ENCODE measurements at regions not wholly inside any gene's neighbourhood (a gene's known extent, or its start where the extent isn't known, plus 50 kb on each side); places are given as distances from the start of the nearest gene placed in this dataset.
"Not testable (repeated sequence)": the region's sequence is repeated elsewhere in the genome, so short reads cannot be mapped to it uniquely, and the experiment has no call there.

DNA sequence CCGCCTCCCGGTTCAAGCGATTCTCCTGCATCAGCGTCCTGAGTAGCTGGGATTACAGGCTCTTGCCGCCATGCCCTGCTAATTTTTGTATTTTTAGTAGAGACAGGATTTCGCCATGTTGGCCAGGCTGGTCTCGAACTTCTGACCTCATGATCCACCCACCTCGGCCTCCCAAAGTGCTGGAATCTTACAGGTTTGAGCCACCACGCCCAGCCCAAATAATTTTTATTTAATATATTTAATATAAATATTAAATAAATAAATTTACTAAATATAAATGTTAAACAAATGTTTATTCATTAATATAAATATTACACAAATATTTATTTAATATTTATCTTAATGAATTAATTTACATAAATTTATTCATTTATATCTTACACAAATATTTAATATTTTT, 120.2 kb downstream of the SHOX start:
- DNase-seq (ENCODE audit: low spot score): no peak

DNA sequence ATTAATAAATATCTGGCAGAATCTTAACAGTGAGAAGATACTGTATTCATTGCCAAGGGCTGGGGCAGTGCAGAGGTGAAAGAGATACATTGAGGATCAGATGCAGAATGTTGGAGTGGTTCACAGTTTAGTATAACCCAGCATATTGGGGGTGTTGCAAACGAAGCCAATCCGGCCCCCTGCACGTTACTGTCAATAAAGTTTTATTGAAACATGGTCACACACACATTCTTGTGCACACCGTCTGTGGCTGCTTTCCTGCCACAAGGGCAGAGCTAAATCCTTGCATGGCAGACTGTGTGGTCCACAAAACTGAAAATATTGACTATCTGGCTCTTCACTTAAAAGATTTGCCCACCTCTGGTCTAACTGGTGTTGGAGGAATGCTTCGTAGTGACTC, 119.7 kb downstream of the SHOX start:
- DNase-seq (ENCODE audit: low spot score): no peak

DNA sequence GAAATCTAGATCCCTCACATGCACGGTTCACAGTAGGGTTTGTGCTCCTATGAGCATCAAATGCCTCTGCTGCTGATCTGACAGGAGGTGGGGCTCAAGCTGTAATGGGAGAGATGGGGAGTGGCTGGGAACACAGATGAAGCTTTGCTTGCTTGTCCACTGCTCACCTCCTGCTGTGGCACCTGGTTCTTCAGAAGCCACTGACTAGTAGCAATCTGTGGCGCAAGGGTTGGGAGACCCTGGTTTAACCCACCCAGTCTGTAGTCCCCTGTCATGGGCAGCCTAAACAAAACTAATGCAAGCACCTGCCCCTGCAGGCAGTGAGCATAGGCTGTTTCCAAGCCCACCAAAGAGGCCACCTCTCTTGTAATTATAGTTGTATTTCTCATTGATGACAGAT, 116.6 kb downstream of the SHOX start:
- no peak for DNase-seq (ENCODE audit: low spot score)

DNA sequence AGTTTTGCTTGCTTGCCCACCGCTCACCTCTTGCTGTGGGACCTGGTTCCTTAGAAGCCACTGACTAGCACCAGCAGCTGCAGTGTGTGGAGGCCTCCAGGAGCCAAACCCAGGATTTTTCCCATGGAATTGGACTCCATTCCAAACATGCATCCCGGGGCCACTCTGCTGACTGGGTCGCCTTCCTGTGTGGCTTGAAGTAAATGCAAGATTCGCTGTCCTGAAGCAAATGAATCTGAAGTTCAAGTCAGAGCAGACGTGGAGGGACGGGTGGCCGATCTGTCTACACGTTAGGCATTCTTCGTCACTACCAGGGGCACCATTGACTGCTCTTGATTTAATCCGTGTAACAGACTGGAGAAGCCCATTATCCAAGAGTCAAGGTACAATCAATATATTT, 109.0 kb downstream of the SHOX start:
- DNase-seq (ENCODE audit: low spot score): no peak

DNA sequence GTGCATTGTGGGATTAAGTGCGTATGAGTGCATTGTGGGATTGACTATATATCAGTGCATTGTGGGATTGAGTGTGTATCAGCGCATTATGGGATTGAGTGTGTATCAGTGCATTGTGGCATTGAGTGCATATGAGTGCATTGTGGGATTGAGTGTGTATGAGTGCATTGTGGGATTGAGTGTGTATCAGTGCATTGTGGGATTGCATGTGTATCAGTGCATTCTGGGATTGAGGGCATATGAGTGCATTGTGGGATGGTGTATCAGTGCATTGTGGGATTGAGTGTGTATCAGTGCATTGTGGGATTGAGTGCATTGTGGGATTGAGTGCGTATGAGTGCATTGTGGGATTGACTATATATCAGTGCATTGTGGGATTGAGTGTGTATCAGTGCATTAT, 106.4 kb downstream of the SHOX start:
- DNase-seq (ENCODE audit: low spot score): not testable (repeated sequence)

DNA sequence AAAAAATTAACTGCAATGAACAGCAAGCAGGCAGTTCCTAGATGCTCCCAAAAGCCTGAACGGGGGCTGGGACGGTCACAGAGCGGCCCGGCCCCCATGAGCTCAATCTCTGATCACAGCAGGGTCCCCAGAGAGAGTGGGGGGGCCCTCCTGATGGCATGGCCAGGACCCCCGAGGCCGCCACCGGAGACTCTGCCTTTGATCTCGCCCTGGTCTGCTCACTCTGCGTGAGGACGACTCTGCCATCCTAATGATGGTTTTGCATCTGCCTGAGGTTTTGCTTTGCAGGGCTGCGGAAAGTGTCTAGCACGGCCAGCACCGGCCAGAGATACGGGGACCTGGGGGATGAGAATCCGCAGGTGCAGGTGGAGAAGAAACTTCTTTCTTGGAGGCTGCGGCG, 103.8 kb downstream of the SHOX start:
- DNase-seq (ENCODE audit: low spot score): no peak

DNA sequence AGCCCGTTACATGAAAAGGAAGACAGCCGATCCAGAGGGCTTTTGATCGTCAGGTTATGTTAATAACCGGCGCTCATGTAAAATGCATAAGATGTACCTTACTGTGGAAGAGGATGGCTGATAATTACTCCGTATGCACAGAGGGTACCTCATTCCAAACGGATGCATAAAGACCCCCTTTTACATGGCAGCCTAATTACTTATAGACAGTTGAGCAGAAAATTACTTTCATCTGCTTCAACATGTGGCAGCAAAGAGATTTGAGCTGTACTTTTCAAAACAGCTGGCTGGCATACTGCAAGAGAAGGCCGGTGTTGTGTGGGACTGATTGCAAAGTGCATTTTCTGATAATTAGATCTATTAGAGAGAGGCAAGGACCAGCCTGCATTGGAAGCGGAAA, 103.4 kb downstream of the SHOX start:
- no peak for DNase-seq (ENCODE audit: low spot score)

DNA sequence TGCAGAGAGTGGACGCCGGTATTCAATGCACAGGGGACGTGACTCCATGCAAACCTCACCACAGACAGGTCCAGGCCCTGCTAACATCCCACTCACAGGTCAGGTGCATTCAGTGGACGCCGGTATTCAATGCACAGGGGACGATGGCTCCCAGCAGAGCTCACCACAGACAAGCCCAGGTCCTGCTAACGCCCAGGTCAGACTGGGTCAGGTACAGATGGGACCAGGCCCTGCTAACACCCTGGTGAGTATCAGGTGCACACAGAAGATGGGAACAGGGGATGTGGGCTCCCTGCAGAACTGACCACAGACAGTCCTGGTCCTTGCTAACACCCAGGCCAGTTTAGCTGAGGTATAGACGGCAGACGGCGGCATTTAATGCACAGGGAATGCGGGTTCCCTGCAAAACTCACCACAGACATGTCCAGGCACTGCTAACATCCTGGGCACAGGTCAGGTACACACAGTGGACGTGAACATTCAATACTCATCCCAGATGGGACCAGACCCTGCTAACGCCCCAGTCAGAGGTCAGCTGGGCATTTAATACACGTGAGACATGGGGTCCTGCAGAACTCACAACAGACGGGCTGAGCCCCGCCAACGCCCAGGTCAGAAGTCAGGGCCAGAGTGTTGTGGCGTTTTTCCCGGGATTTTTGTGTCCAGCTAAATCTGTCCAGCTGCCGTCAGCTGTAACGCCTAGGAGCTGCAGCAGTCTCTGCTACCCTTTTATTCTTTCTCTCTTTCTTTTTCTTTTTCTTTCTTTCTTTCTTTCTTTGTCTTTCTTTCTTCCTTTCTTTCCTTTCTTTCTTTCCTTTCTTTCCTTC, 99.2 kb downstream of the SHOX start:
- DNase-seq (ENCODE audit: low spot score): no peak

DNA sequence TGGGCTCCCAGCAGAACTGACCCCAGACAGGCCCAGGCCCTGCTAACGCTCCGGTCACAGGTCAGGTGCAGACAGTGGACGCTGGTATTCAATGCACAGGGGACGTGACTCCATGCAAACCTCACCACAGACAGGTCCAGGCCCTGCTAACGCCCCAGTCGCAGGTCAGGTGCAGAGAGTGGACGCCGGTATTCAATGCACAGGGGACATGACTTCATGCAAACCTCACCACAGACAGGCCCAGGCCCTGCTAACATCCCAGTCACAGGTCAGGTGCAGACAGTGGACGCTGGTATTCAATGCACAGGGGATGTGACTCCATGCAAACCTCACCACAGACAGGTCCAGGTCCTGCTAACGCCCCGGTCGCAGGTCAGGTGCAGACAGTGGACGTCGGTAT, 98.5 kb downstream of the SHOX start:
- DNase-seq (ENCODE audit: low spot score): not testable (repeated sequence)

DNA sequence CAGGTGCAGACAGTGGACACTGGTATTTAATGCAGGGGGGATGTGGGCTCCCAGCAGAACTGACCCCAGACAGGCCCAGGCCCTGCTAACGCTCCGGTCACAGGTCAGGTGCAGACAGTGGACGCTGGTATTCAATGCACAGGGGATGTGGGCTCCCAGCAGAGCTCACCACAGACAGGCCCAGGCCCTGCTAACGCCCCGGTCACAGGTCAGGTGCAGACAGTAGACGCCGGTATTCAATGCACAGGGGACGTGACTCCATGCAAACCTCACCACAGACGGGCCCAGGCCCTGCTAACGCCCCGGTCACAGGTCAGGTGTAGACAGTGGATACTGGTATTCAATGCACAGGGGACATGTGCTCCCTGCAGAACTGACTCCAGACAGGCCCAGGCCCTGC, 98.0 kb downstream of the SHOX start:
- DNase-seq (ENCODE audit: low spot score): not testable (repeated sequence)

DNA sequence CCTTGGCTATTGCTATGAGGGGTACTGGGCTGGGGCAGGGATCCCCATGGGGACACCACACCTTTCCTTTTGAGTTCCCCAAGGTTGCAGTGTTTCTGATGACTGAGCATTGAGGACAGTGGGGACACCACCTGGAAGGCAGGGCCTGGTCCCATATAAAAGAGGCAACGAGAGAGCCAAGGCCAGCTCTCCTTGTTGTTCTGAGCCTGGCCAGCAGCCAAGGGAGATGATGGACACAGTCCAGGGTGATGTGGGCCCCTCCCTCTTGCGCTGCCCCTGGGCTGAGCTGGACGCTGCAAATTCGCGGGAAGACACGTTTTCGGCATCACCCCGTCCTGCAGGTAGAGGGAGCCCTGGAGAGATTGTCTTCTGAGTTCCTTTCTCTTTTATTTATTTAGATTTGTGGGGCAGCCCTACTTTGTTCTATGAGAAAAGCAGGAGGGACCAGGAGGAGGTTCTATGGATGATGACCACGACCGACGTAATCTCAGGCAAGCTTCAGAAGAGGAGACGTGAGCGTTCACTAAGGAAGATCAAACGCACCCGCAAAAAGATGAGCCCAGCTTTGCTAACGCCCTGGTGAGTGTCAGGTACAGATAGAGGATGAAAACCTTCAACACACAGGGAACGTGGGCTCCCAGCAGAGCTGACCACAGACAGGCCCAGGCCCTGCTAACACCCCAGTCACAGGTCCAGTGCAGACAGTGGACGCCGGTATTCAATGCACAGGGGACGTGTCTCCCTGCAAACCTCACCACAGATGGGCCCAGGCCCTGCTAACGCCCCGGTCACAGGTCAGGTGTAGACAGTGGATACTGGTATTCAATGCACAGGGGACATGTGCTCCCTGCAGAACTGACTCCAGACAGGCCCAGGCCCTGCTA, 97.4 kb downstream of the SHOX start:
- DNase-seq (ENCODE audit: low spot score): peak; percentile 42

DNA sequence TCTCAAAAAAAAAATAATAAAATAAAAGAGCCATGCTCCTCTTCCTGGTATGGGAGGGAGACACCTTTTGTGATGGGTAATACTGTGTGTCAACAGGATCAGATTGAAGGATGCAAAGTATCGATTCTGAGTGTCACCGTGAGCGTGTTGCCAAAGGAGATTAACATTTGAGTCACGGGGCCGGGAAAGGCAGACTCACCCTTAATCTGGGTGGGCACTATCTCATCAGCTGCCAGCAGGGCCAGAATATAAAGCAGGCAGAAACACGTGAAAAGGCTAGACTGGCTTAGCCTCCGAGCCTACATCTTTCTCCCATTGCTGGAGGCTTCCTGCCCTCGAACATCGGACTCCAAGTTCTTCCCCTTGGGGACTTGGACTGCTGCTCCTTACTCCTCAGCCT, 95.4 kb downstream of the SHOX start:
- no peak for DNase-seq (ENCODE audit: low spot score)

DNA sequence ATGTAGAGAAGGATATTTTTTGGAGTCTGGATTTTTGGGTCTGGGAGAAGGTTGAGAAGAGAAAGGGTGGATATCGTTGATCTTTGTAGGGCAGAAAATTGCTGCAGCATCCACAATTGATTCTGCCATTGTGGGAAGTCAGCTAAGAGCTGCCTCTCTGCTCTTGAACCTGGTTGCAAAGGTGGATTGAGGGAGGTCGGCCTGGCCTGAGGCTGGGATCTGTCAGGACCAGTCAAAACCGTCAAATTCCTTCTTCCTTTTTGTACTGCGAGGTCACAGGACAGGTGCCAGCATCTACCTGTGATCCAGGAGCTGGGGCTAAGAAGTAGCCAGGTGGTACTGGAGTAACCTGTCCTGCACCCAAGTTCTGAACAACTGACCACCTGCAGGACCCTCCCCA, 93.7 kb downstream of the SHOX start:
- no peak for DNase-seq (ENCODE audit: low spot score)

DNA sequence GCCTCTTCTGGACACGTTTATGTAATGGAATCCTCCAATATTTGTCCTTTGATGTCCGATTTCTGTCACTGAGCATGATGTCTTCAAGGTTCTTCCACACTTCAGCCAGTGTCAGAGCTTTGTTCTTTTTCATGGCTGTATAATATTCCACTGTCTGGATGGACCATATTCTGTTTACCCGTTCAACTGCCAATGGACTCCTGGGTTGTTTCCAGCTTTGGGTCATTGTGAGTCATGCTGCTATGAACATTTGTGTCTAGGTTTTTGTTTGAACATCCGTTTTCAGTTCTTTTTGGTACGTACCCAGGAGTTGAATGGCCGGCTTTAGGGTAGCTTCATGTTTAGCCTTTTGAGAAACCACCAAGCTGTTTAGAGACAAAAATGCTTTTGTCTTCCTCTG, 93.2 kb downstream of the SHOX start:
- DNase-seq (ENCODE audit: low spot score): no peak

DNA sequence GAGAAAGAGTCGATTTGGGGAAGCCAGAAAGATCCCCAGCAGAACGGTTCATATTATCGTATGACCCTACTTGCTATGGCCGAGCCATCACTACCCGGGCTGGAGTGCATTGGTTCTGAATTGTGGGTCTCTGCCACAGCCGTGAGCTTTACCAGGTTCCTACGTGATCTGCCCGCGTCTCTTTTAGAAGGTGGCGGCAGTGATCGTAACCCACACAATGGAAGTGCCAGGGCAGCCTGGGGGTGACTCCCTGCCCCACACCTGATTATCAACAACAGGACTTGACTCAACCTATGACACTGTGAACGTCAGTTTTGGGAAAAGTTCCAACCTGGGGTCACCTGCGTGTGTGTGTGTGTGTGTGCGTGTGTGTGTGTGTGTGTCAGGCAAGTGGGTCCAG, 90.8 kb downstream of the SHOX start:
- DNase-seq (ENCODE audit: low spot score): no peak

DNA sequence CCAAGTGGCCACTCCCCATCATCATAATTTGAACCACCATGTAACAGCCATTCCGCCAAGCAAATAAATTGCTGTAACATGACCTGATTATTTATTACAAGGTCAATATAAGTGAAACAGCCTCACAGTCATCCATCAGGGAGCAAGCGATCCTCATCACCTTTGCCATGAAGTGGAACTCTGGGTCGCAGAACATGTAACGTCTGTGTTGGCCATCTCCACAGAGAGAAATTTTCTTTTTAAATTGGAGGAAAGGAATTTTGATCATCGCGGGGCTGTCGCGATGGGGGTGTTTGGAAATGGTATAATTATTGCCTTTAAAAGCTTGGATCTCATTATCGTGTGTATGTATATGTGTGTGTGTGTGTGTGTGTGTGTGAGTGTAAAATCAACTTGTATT, 90.2 kb downstream of the SHOX start:
- no peak for DNase-seq (ENCODE audit: low spot score)

DNA sequence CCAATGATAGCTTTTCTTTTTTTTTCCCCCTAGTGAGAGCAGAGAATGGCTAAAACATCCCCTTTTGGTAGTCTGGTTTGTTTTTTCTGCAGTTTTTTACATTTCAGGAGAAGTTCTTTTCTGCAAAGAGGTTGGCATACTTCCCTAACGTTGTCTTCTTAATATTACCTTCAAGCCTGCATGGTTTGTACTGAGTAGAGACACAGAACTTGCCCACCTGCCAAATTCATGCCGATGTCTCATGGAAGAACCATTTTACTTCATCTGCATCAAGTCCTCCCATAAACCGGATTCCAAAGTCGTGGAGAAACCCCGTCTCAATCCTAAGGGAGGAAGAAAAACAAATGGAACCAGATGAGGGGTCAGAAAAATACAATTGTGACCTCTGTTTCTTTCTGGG, 89.7 kb downstream of the SHOX start:
- no peak for DNase-seq (ENCODE audit: low spot score)

DNA sequence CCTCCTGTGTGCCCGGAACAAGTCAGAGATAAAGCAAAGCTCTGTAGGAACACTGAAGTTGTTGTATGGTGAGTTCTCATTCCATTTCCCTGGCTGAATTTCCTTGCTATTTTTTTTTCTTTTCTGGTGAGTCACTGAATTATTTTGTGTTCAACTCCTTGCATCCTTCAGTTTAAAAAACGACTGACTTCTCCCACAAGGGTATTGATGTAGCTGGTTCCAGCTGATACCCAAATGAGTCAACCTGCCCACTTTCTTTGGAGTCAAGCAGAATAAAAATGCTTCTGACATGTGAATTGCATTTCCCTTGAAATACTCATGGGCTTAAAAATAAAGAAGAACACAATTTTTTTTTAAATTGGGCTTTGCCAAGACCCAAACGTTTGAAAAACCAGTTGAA, 85.5 kb downstream of the SHOX start:
- no peak for DNase-seq (ENCODE audit: low spot score)

DNA sequence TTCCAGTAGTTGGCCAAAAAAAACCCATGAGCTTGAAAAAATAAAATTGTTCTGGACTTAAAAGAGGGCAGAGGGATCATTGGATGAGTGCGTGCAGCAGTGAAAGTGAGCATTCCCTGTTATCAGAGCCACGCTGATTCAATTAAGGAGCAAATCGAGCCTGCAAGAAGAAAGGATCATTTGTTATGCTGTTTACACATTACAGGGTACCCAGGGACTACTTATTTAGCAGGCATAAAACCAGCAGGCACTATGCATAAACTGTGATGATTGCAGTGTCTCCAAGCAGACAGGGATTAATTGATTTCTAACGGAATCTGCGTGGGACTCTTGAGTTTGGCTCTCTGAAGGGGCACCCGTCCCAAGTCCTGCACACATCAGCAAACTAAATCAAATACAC, 83.5 kb downstream of the SHOX start:
- no peak for DNase-seq (ENCODE audit: low spot score)
